GM12874 (cell line): ENCODE measurements at regions not wholly inside any gene's neighbourhood (a gene's known extent, or its start where the extent isn't known, plus 50 kb on each side); places are given as distances from the start of the nearest gene placed in this dataset.
A peak's percentile ranks its signal among the peaks of the same experiment; 100 is the strongest.

Experiments used
- CTCF ChIP-seq: IDR thresholded peaks from 2 replicates; pipeline ENCODE4 v1.5.1; 2011; ENCODE audit warnings: low read depth, mild to moderate bottlenecking, control low read depth, low read length, moderate library complexity; ENCODE audit not compliant: insufficient read depth

GRCh38 chr2:231644426-231644825 is 51.8 kb downstream of the TEX44 start:
- TF ChIP-seq CTCF: no peak

- no peak for TF ChIP-seq CTCF
Measured at GRCh38 chr2:231646476-231646875, 53.8 kb downstream of the TEX44 start.

- TF ChIP-seq CTCF: peak; percentile 81
Measured at GRCh38 chr2:231648579-231649174, 56.0 kb downstream of the TEX44 start.

GRCh38 chr2:231655488-231655887 is 52.8 kb upstream of the PTMA start:
- no peak for TF ChIP-seq CTCF

GRCh38 chr2:231655894-231656293 is 52.4 kb upstream of the PTMA start:
- TF ChIP-seq CTCF: no peak
